Body of pancreas (tissue), 4 donors: ENCODE measurements at regions not wholly inside any gene's neighbourhood (a gene's known extent, or its start where the extent isn't known, plus 50 kb on each side); places are given as distances from the start of the nearest gene placed in this dataset.

Experiments
- ATAC-seq: fragments of 150-250 bp; one replicate; pipeline ENCODE4 v1.9.1; 2016
- DNase-seq, 4 donors: peaks; one replicate each; pipeline ENCODE4 v3.0.0-alpha.2; 2019
- H3K27ac ChIP-seq, 4 donors: fragments of 200-600 bp; sonication (generic); 1 replicate in 3 of 4; 2 replicates in 1 of 4; pipeline versions ENCODE4 v1.5.1 to v1.6.1; 2016 to 2019; ENCODE audit warnings: mild to moderate bottlenecking in 1 of 4, mixed read lengths in 1 of 4, moderate library complexity in 1 of 4
- H3K27me3 ChIP-seq, 2 donors: fragments of 200-600 bp; sonication (generic); one replicate each; pipeline ENCODE4 v1.6.0; 2016; ENCODE audit warnings: mild to moderate bottlenecking in 1 of 2
- H3K36me3 ChIP-seq, 2 donors: fragments of 200-600 bp; sonication (generic); replicated peaks in 1 of 2; 2 replicates each; pipeline ENCODE4 v1.5.1; 2016; ENCODE audit warnings: low read depth in 2 of 2; ENCODE audit not compliant: insufficient read depth in 1 of 2
- H3K4me1 ChIP-seq: fragments of 200-600 bp; sonication (generic); one replicate; pipeline ENCODE4 v1.6.0; 2016
- H3K4me3 ChIP-seq, 2 donors: fragments of 200-600 bp; sonication (generic); 1 replicate in 1 of 2; 2 replicates in 1 of 2; pipeline ENCODE4 v1.5.1; 2016 to 2019
- H3K9me3 ChIP-seq, 3 donors: fragments of 200-600 bp; sonication (generic); 1 replicate in 2 of 3; 2 replicates in 1 of 3; pipeline ENCODE4 v1.5.1; 2016
- CTCF ChIP-seq, 7 experiments: fragments of 450-650 bp in 4 of 7; fragments of 200-600 bp in 3 of 7; sonication (generic) in 3 of 7; IDR thresholded peaks; one replicate each; pipeline ENCODE4 v1.5.1; 2016 to 2019; ENCODE audit warnings: antibody characterized with exemption in 7 of 7
- POLR2A ChIP-seq, 3 donors: fragments of 450-650 bp; IDR thresholded peaks; one replicate each; pipeline ENCODE4 v1.6.1; 2016; ENCODE audit warnings: antibody characterized with exemption in 3 of 3, mild to moderate bottlenecking in 2 of 3
- WGBS, 2 donors: methylation state at CpG; one replicate each; pipeline ENCODE4 v1.1.5; 2017; 5-methylcytosine and 5-hydroxymethylcytosine counted together
- intact Hi-C: fragments of 100-400 bp; cut with DNase I; formaldehyde crosslinking; loops from one replicate; pipeline ENCODE4 v1.15.1; 2023

- Histone ChIP-seq H3K9me3 (no peaks in the 10 kb centered on the region), H3K4me1 (no peaks in the 10 kb centered on the region), H3K27me3 (no peaks in the 10 kb centered on the region), H3K36me3 (no peaks in the 10 kb centered on the region), H3K4me3 (no peak overlapping the region), H3K27ac (no peak overlapping the region)
- TF ChIP-seq CTCF (IDR thresholded peaks at IDR 0.05) (no peak), POLR2A (IDR thresholded peaks at IDR 0.05) (no peak)
- DNase-seq = no peak
- 65 to 79% methylated on average over 1 of the region's 1 CpG for WGBS, 2 donors
- intact Hi-C loops = no loop called here
- no peak for ATAC-seq
Measured at GRCh38 chr6:137784583-137784982, 82.5 kb upstream of the TNFAIP3 start.

- TF ChIP-seq POLR2A (IDR thresholded peaks at IDR 0.05) (no peak), CTCF (IDR thresholded peaks at IDR 0.05) (no peak)
- H3K27me3 ChIP-seq = no peaks in the 10 kb centered on the region
- ATAC-seq (no peak), DNase-seq (no peak)
- no peaks in the 10 kb centered on the region for H3K4me1 ChIP-seq
- no peak overlapping the region for H3K4me3 ChIP-seq
- WGBS, 2 donors = 94 to 95% methylated on average over 2 of the region's 2 CpGs
- no peak overlapping the region for H3K27ac ChIP-seq
- no peaks in the 10 kb centered on the region for H3K9me3 ChIP-seq
- intact Hi-C loops = no loop called here
- no peaks in the 10 kb centered on the region for H3K36me3 ChIP-seq
Measured at GRCh38 chr6:137787016-137787415, 80.0 kb upstream of the TNFAIP3 start.

GRCh38 chr6:137788248-137788647, 78.8 kb upstream of the TNFAIP3 start:
- H3K9me3 ChIP-seq = no peaks in the 10 kb centered on the region
- H3K4me1 ChIP-seq = no peaks in the 10 kb centered on the region
- no peaks in the 10 kb centered on the region for H3K36me3 ChIP-seq
- no peaks in the 10 kb centered on the region for H3K27me3 ChIP-seq
- WGBS, 2 donors = 82 to 87% methylated on average over 1 of the region's 1 CpG
- no peak for ATAC-seq
- H3K4me3 ChIP-seq = no peak overlapping the region
- TF ChIP-seq POLR2A (IDR thresholded peaks at IDR 0.05) (no peak), CTCF (IDR thresholded peaks at IDR 0.05) (no peak)
- DNase-seq = no peak
- no peak overlapping the region for H3K27ac ChIP-seq
- intact Hi-C loops = no loop called here

- H3K27me3 ChIP-seq = no peaks in the 10 kb centered on the region
- ATAC-seq = no peak
- no peak overlapping the region for H3K4me3 ChIP-seq
- H3K27ac ChIP-seq = no peak overlapping the region
- WGBS, 2 donors = 62 to 75% methylated on average over 6 of the region's 6 CpGs
- TF ChIP-seq POLR2A (IDR thresholded peaks at IDR 0.05) (no peak), CTCF (IDR thresholded peaks at IDR 0.05) (no peak)
- intact Hi-C loops = no loop called here
- no peaks in the 10 kb centered on the region for H3K4me1 ChIP-seq
- no peak for DNase-seq
- no peaks in the 10 kb centered on the region for H3K36me3 ChIP-seq
- H3K9me3 ChIP-seq = no peaks in the 10 kb centered on the region
Measured at GRCh38 chr6:137791281-137792159, 75.5 kb upstream of the TNFAIP3 start.
